SK-N-SH (cell line): ENCODE measurements at regions not wholly inside any gene's neighbourhood (a gene's known extent, or its start where the extent isn't known, plus 50 kb on each side); places are given as distances from the start of the nearest gene placed in this dataset.

Experiments used
- CTCF ChIP-seq: fragments of 200-600 bp; sonication (generic); IDR thresholded peaks from 2 replicates; pipeline ENCODE4 v1.6.1; 2017; ENCODE audit warnings: antibody characterized with exemption, mild to moderate bottlenecking, moderate library complexity
- EP300 ChIP-seq, 2 experiments: IDR thresholded peaks; 2 replicates each; pipeline versions ENCODE4 v1.4.0 to v1.6.1; 2012; ENCODE audit warnings: borderline replicate concordance in 1 of 2, low read depth in 1 of 2, low read length in 1 of 2
- GATA2 ChIP-seq: sonication (generic); formaldehyde crosslinking; IDR thresholded peaks from 2 replicates; pipeline ENCODE4 v1.5.0; 2020; ENCODE audit warnings: mild to moderate bottlenecking, missing genetic modification reagents
- NFIC ChIP-seq: IDR thresholded peaks from 2 replicates; pipeline ENCODE4 v1.4.0; 2012; ENCODE audit warnings: borderline replicate concordance
- RAD21 ChIP-seq: IDR thresholded peaks from 2 replicates; pipeline ENCODE4 v1.6.1; 2012; ENCODE audit warnings: mild to moderate bottlenecking, low read length
- REST ChIP-seq: IDR thresholded peaks from 2 replicates; pipeline ENCODE4 v1.6.1; 2012; ENCODE audit warnings: mild to moderate bottlenecking, low read depth, low read length, moderate library complexity
- YY1 ChIP-seq: IDR thresholded peaks from 2 replicates; pipeline ENCODE4 v1.4.0; 2012; ENCODE audit warnings: low read depth, mild to moderate bottlenecking

- TF ChIP-seq CTCF (no peak), YY1 (no peak), EP300 (IDR thresholded peaks at IDR 0.05; ENCODE audit: borderline replicate concordance in 1 of 2, low read depth in 1 of 2, low read length in 1 of 2) (no peak), GATA2 (CRISPR knock-in tag) (no peak), RAD21 (no peak), REST (no peak), NFIC (no peak)
Observed at GRCh38 chr12:11593013-11593412, 56.5 kb upstream of the ETV6 start.
